Kidney epithelial cell (primary cell): ENCODE measurements at regions not wholly inside any gene's neighbourhood (a gene's known extent, or its start where the extent isn't known, plus 50 kb on each side); places are given as distances from the start of the nearest gene placed in this dataset.
"Not testable (repeated sequence)": the region's sequence is repeated elsewhere in the genome, so short reads cannot be mapped to it uniquely, and the experiment has no call there.

Source experiments
- DNase-seq: peaks from one replicate; pipeline ENCODE4 v3.0.0-alpha.2; 2010; ENCODE audit warnings: low read depth
- H3K27me3 ChIP-seq: 2 replicates; pipeline ENCODE4 v1.6.0; 2011; ENCODE audit warnings: low read length; ENCODE audit not compliant: control insufficient read depth, insufficient read depth
- H3K36me3 ChIP-seq: 2 replicates; pipeline ENCODE4 v1.5.1; 2011; ENCODE audit warnings: low read length; ENCODE audit not compliant: control insufficient read depth, insufficient read depth
- H3K4me3 ChIP-seq: 2 replicates; pipeline ENCODE4 v1.5.1; 2011; ENCODE audit warnings: low read depth, mild to moderate bottlenecking, control low read depth, low read length
- CTCF ChIP-seq: IDR thresholded peaks from 2 replicates; pipeline ENCODE4 v1.5.1; 2011; ENCODE audit warnings: mild to moderate bottlenecking, moderate library complexity, low read length, control low read depth, inconsistent platforms; ENCODE audit not compliant: insufficient read depth, poor library complexity, severe bottlenecking

GRCh38 chr14:58769771-58770170, 132.0 kb downstream of the DACT1 start:
- Histone ChIP-seq H3K4me3 (no peak overlapping the region), H3K36me3 (no peaks in the 10 kb centered on the region), H3K27me3 (no peaks in the 10 kb centered on the region)
- no peak for TF ChIP-seq CTCF
- DNase-seq: no peak

GRCh38 chr14:58770491-58770982, 132.8 kb downstream of the DACT1 start:
- no peak for TF ChIP-seq CTCF
- Histone ChIP-seq H3K4me3 (no peak overlapping the region), H3K27me3 (no peaks in the 10 kb centered on the region), H3K36me3 (no peaks in the 10 kb centered on the region)
- DNase-seq: no peak

- no peak for DNase-seq
- Histone ChIP-seq H3K36me3 (no peaks in the 10 kb centered on the region), H3K4me3 (no peak overlapping the region), H3K27me3 (no peaks in the 10 kb centered on the region)
- no peak for TF ChIP-seq CTCF
These were observed 133.3 kb downstream of the DACT1 start for GRCh38 chr14:58771016-58771415.

- no peak for DNase-seq
- Histone ChIP-seq H3K4me3 (no peak overlapping the region), H3K27me3 (no peaks in the 10 kb centered on the region), H3K36me3 (no peaks in the 10 kb centered on the region)
- no peak for TF ChIP-seq CTCF
These were observed 134.4 kb downstream of the DACT1 start for GRCh38 chr14:58772116-58772515.

GRCh38 chr14:58772794-58773620, 135.2 kb downstream of the DACT1 start:
- no peaks in the 10 kb centered on the region for H3K36me3 ChIP-seq
- DNase-seq: peak; percentile 39
- no peak overlapping the region for H3K4me3 ChIP-seq
- peak; percentile 13 for TF ChIP-seq CTCF
- no peaks in the 10 kb centered on the region for H3K27me3 ChIP-seq

- TF ChIP-seq CTCF: no peak
- H3K36me3 ChIP-seq: no peaks in the 10 kb centered on the region
- no peaks in the 10 kb centered on the region for H3K27me3 ChIP-seq
- H3K4me3 ChIP-seq: no peak overlapping the region
- DNase-seq: no peak
These were observed 136.8 kb downstream of the DACT1 start for GRCh38 chr14:58774531-58774930.

- not testable (repeated sequence) for DNase-seq, H3K27me3 ChIP-seq, H3K36me3 ChIP-seq, H3K4me3 ChIP-seq
These were observed 137.4 kb downstream of the DACT1 start for GRCh38 chr14:58775130-58775529.
